WI38 (cell line): ENCODE measurements at regions not wholly inside any gene's neighbourhood (a gene's known extent, or its start where the extent isn't known, plus 50 kb on each side); places are given as distances from the start of the nearest gene placed in this dataset.

ENCODE experiments used
- H3K4me3 ChIP-seq: 2 replicates; pipeline ENCODE4 v1.5.1; 2011; ENCODE audit warnings: low read depth, mild to moderate bottlenecking, control low read depth, low read length
- TF ChIP-seq, protein P1 (sequence below): IDR thresholded peaks from 2 replicates; pipeline ENCODE4 v1.5.1; 2012; ENCODE audit warnings: low read depth, mild to moderate bottlenecking, control low read depth, low read length

- TF ChIP-seq, protein P1, sequence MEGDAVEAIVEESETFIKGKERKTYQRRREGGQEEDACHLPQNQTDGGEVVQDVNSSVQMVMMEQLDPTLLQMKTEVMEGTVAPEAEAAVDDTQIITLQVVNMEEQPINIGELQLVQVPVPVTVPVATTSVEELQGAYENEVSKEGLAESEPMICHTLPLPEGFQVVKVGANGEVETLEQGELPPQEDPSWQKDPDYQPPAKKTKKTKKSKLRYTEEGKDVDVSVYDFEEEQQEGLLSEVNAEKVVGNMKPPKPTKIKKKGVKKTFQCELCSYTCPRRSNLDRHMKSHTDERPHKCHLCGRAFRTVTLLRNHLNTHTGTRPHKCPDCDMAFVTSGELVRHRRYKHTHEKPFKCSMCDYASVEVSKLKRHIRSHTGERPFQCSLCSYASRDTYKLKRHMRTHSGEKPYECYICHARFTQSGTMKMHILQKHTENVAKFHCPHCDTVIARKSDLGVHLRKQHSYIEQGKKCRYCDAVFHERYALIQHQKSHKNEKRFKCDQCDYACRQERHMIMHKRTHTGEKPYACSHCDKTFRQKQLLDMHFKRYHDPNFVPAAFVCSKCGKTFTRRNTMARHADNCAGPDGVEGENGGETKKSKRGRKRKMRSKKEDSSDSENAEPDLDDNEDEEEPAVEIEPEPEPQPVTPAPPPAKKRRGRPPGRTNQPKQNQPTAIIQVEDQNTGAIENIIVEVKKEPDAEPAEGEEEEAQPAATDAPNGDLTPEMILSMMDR = no peak
- no peak overlapping the region for H3K4me3 ChIP-seq
These were observed 902.5 kb downstream of the KCNJ2 start for GRCh38 chr17:71071837-71072236.

- TF ChIP-seq, protein P1 = no peak
- H3K4me3 ChIP-seq = no peak overlapping the region
These were observed 911.6 kb downstream of the KCNJ2 start for GRCh38 chr17:71080937-71081336.

GRCh38 chr17:71081666-71082065, 912.3 kb downstream of the KCNJ2 start:
- no peak overlapping the region for H3K4me3 ChIP-seq
- TF ChIP-seq, protein P1 = no peak

DNA sequence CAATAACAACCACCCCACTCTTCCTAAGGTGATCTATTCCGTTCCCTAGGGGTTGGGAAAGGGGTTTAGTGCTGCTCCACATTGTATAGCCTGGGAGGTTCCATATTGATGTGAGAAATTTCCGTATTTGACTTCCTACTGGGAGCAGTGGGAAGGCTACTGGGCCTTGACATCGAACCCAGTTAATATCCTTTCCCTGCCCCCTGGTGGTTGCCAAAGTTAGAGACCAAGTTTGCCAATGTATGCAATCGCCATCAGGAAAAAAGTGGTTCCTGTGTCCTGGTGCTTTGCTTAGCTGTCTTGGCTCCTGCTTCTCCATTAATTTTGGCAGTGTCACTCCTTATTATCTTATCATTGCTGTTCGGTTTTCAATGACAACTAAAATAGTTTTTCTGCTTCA, 914.9 kb downstream of the KCNJ2 start:
- TF ChIP-seq, protein P1 = peak; percentile 50
- no peak overlapping the region for H3K4me3 ChIP-seq

- TF ChIP-seq, protein P1 = no peak
- no peak overlapping the region for H3K4me3 ChIP-seq
These were observed 915.5 kb downstream of the KCNJ2 start for GRCh38 chr17:71084838-71085237.

DNA sequence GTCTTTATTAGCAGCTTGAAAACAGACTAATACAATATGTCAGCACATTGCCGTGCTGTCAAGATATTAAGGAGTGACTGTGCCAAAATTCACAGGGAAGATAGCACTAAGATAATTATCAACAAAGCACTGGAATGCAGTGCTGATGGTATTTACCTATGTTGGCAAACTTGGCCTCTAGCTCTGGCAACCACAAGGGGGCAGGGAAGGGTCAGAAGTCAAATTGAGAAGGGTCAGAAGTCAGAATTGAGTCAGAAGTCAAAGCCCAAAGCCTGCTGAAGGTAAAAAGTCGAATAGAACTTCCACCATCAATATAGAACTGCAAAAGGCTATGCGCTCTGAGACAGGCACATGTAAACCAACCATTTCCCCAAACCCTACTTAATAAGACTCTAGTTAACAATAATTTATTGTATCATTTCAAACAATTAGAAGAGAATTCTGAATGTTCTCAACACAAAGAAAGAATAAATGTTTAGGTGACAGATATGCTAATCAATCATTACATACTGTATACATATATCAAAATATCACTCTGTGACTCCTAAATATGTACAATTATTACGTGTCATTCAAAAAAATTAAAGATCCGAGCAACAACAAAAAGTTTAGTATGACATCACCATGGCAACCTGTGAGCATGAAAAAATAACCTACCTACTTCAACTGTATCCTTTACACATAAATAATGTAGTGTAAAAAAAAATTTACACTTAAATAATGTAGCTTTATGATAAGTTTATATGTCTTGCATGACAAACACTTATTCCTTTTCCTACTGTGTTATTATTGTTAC, 916.1 kb downstream of the KCNJ2 start:
- H3K4me3 ChIP-seq = no peak overlapping the region
- TF ChIP-seq, protein P1 = no peak

DNA sequence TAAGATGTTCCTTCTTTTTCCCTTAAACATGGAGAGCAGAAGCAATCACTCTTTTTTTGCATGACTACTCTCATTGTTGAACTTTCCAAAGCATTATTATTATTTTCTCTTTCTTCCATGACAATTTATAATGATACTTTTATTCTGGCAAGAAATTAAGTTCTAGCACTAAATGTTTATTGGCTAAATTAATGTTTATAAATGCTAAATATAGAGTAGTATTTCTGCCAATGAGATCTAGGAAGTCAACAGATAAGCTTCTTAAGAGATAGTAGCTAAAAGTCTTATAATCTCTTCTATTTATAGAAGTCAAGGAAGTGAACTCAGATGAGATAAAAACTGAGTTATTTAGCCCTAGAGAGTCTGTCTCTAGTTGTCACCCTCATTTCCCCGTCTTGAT, 920.1 kb downstream of the KCNJ2 start:
- TF ChIP-seq, protein P1 = no peak
- H3K4me3 ChIP-seq = no peak overlapping the region
